H1 (cell line): ENCODE measurements at regions not wholly inside any gene's neighbourhood (a gene's known extent, or its start where the extent isn't known, plus 50 kb on each side); places are given as distances from the start of the nearest gene placed in this dataset.

Experiments used
- CTCF ChIA-PET: fragments of 300-600 bp; sonication (Branson Sonifier 250); formaldehyde crosslinking; loops from one replicate; lab custom pipeline; 2021; ENCODE audit not compliant: partially characterized antibody; lab: Charles Lee
- POLR2A ChIA-PET: fragments of 300-600 bp; sonication (Branson Sonifier 250); formaldehyde crosslinking; loops from one replicate; lab custom pipeline; 2021; ENCODE audit warnings: inconsistent platforms; ENCODE audit not compliant: partially characterized antibody; lab: Charles Lee
- DNase-seq, 2 experiments: peaks; one replicate each; pipeline versions ENCODE4 v3.0.0 to v3.0.0-alpha.2; 2010 to 2022; ENCODE audit warnings: low spot score in 2 of 2, low read depth in 1 of 2, mixed read lengths in 1 of 2
- FAIRE-seq: peaks from 2 replicates; lab custom pipeline; 2011; peaks lifted over from hg19 to GRCh38; lab: Jason Lieb, UNC
- H2AFZ ChIP-seq: 2 replicates; pipeline ENCODE4 v1.8.1; 2012; ENCODE audit warnings: low read length, inconsistent platforms
- H2AK5ac ChIP-seq: 2 replicates; pipeline ENCODE4 v1.6.1; 2013; ENCODE audit warnings: low read depth, low read length
- H2BK120ac ChIP-seq: replicated peaks from 2 replicates; pipeline ENCODE3; 2013; ENCODE audit warnings: low read depth, low read length, inconsistent platforms
- H2BK12ac ChIP-seq: 2 replicates; pipeline ENCODE4 v1.6.1; 2013; ENCODE audit warnings: low read depth, low read length
- H2BK15ac ChIP-seq: 2 replicates; pipeline ENCODE4 v1.6.1; 2013; ENCODE audit warnings: low read length
- H2BK20ac ChIP-seq: 2 replicates; pipeline ENCODE4 v1.6.1; 2013; ENCODE audit warnings: low read length
- H2BK5ac ChIP-seq: 2 replicates; pipeline ENCODE4 v1.6.1; 2013; ENCODE audit warnings: low read depth, low read length
- H3K14ac ChIP-seq: 2 replicates; pipeline ENCODE4 v1.6.1; 2013; ENCODE audit warnings: inconsistent platforms; ENCODE audit not compliant: insufficient read length
- H3K18ac ChIP-seq: 2 replicates; pipeline ENCODE4 v1.6.1; 2013; ENCODE audit warnings: low read length; ENCODE audit errors: extremely low read depth
- H3K23ac ChIP-seq: 2 replicates; pipeline ENCODE4 v1.6.1; 2013; ENCODE audit warnings: inconsistent platforms; ENCODE audit not compliant: insufficient read length
- H3K23me2 ChIP-seq: 2 replicates; pipeline ENCODE4 v1.6.1; 2013; ENCODE audit warnings: low read depth, low read length
- H3K27ac ChIP-seq: 2 replicates; pipeline ENCODE4 v1.6.1; 2011; ENCODE audit warnings: low read depth, low read length, inconsistent platforms
- H3K27me3 ChIP-seq, 4 experiments: replicated peaks in 1 of 4; 1 replicate in 1 of 4; 2 replicates in 3 of 4; pipeline versions ENCODE4 v1.6.1 to v1.8.1; 2011 to 2013; ENCODE audit warnings: low read length in 3 of 4, mild to moderate bottlenecking in 3 of 4, inconsistent platforms in 2 of 4, mixed read lengths in 2 of 4, moderate library complexity in 1 of 4; ENCODE audit not compliant: control insufficient read depth in 3 of 4, insufficient read depth in 3 of 4; ENCODE audit errors: extremely low read depth in 1 of 4
- H3K36me3 ChIP-seq, 4 experiments: 2 replicates each; pipeline versions ENCODE4 v1.6.1 to v1.8.1; 2011 to 2013; ENCODE audit warnings: mild to moderate bottlenecking in 4 of 4, low read length in 3 of 4, moderate library complexity in 2 of 4, control low read depth in 1 of 4, inconsistent platforms in 1 of 4; ENCODE audit not compliant: insufficient read depth in 4 of 4, control insufficient read depth in 2 of 4
- H3K4ac ChIP-seq: replicated peaks from 2 replicates; pipeline ENCODE3; 2013; ENCODE audit warnings: low read length, low read depth, mixed read lengths, inconsistent platforms; ENCODE audit not compliant: insufficient read length
- H3K4me1 ChIP-seq, 4 experiments: replicated peaks in 1 of 4; 1 replicate in 1 of 4; 2 replicates in 3 of 4; pipeline versions ENCODE4 v1.6.1 to v1.8.1; 2011 to 2013; ENCODE audit warnings: low read length in 3 of 4, inconsistent platforms in 2 of 4, mixed read lengths in 1 of 4; ENCODE audit not compliant: insufficient read depth in 4 of 4, control insufficient read depth in 3 of 4
- H3K4me2 ChIP-seq, 2 experiments: 2 replicates each; pipeline versions ENCODE4 v1.6.1 to v1.8.1; 2011 to 2013; ENCODE audit warnings: low read depth in 2 of 2, low read length in 2 of 2, control low read depth in 1 of 2, inconsistent platforms in 1 of 2, mild to moderate bottlenecking in 1 of 2; ENCODE audit not compliant: insufficient read depth in 1 of 2
- H3K4me3 ChIP-seq, 4 experiments: fragments of 200-600, 300-600 bp in 1 of 4; sonication (generic), shearing (Covaris generic), sonication (Bioruptor Twin) in 1 of 4; 2 replicates each; pipeline versions ENCODE4 v1.5.1 to v1.8.1; 2011 to 2016; ENCODE audit warnings: low read length in 4 of 4, low read depth in 3 of 4, control low read depth in 2 of 4, inconsistent platforms in 2 of 4, mild to moderate bottlenecking in 2 of 4, mixed read lengths in 1 of 4, moderate library complexity in 1 of 4; ENCODE audit not compliant: insufficient read depth in 2 of 4; ENCODE audit errors: extremely low read depth in 1 of 4
- H3K56ac ChIP-seq: replicated peaks from 2 replicates; pipeline ENCODE3; 2013; ENCODE audit warnings: low read depth, mild to moderate bottlenecking, mixed read lengths, low read length, inconsistent platforms; ENCODE audit not compliant: insufficient read length
- H3K79me1 ChIP-seq: 2 replicates; pipeline ENCODE4 v1.6.1; 2013; ENCODE audit warnings: low read depth, low read length, control low read depth
- H3K79me2 ChIP-seq, 2 experiments: 2 replicates each; pipeline versions ENCODE4 v1.6.1 to v1.8.1; 2012 to 2013; ENCODE audit warnings: low read length in 2 of 2, mild to moderate bottlenecking in 2 of 2, inconsistent platforms in 1 of 2; ENCODE audit not compliant: insufficient read depth in 2 of 2, control insufficient read depth in 1 of 2
- H3K9ac ChIP-seq, 4 experiments: replicated peaks in 1 of 4; 1 replicate in 1 of 4; 2 replicates in 3 of 4; pipeline versions ENCODE4 v1.6.1 to v1.8.1; 2011 to 2013; ENCODE audit warnings: low read depth in 3 of 4, low read length in 3 of 4, control low read depth in 2 of 4, mild to moderate bottlenecking in 2 of 4, moderate library complexity in 2 of 4, inconsistent platforms in 1 of 4; ENCODE audit errors: extremely low read depth in 1 of 4
- H3K9me3 ChIP-seq, 2 experiments: 2 replicates each; pipeline versions ENCODE4 v1.6.1 to v1.8.1; 2012 to 2013; ENCODE audit warnings: mild to moderate bottlenecking in 2 of 2, moderate library complexity in 2 of 2, control low read depth in 1 of 2, inconsistent platforms in 1 of 2, low read depth in 1 of 2, low read length in 1 of 2, mixed read lengths in 1 of 2; ENCODE audit not compliant: insufficient read depth in 2 of 2
- H4K20me1 ChIP-seq, 2 experiments: replicated peaks in 1 of 2; 2 replicates each; pipeline versions ENCODE3 to v1.8.1; 2011 to 2013; ENCODE audit warnings: inconsistent platforms in 2 of 2, low read length in 2 of 2, mild to moderate bottlenecking in 1 of 2; ENCODE audit not compliant: insufficient read depth in 2 of 2, control insufficient read depth in 1 of 2
- H4K5ac ChIP-seq: 2 replicates; pipeline ENCODE4 v1.6.1; 2013; ENCODE audit warnings: low read length, low read depth, mixed read lengths, inconsistent platforms; ENCODE audit not compliant: insufficient read length
- H4K8ac ChIP-seq: 2 replicates; pipeline ENCODE4 v1.8.0; 2013; ENCODE audit warnings: mild to moderate bottlenecking, moderate library complexity, low read length, inconsistent platforms; ENCODE audit not compliant: insufficient read depth; ENCODE audit errors: extremely low read depth
- H4K91ac ChIP-seq: replicated peaks from 2 replicates; pipeline ENCODE3; 2013; ENCODE audit warnings: low read length, mixed read lengths, inconsistent platforms; ENCODE audit not compliant: insufficient read length
- GABPA ChIP-seq: IDR thresholded peaks from 2 replicates; pipeline ENCODE4 v1.6.1; 2011; ENCODE audit warnings: mild to moderate bottlenecking, low read length, moderate library complexity, borderline replicate concordance; ENCODE audit not compliant: insufficient read depth
- HDAC2 ChIP-seq, 2 experiments: fragments of 300-600 bp in 1 of 2; sonication (generic) in 1 of 2; IDR thresholded peaks; 2 replicates each; pipeline ENCODE4 v1.6.1; 2011 to 2012; ENCODE audit warnings: low read depth in 2 of 2, low read length in 2 of 2, mild to moderate bottlenecking in 2 of 2, moderate library complexity in 2 of 2, borderline replicate concordance in 1 of 2, inconsistent platforms in 1 of 2
- KDM4A ChIP-seq: IDR thresholded peaks from one replicate; pipeline ENCODE4 v1.7.1; 2012; ENCODE audit warnings: low read depth, mild to moderate bottlenecking, moderate library complexity, low read length, inconsistent platforms; ENCODE audit not compliant: severe bottlenecking
- SUZ12 ChIP-seq: fragments of 200-600 bp; sonication (generic); IDR thresholded peaks from 2 replicates; pipeline ENCODE4 v1.6.1; 2012; ENCODE audit warnings: mild to moderate bottlenecking, inconsistent platforms, low read length, moderate library complexity, mixed read lengths
- WGBS, 2 experiments: shearing (Covaris generic) in 1 of 2; methylation state at CpG; one replicate each; pipeline versions ENCODE4 v1.1.6 to v1.1.7; 2013 to 2015; ENCODE audit warnings: low lambda C conversion rate in 2 of 2, mixed read lengths in 2 of 2, inconsistent platforms in 1 of 2, low coverage in 1 of 2, missing lambda C conversion rate in 1 of 2; ENCODE audit not compliant: insufficient replicate concordance in 2 of 2, insufficient coverage in 1 of 2, insufficient read length in 1 of 2; ENCODE audit errors: extremely low coverage in 1 of 2, missing lambda C conversion rate in 1 of 2; 5-methylcytosine and 5-hydroxymethylcytosine counted together
- TF ChIP-seq, protein P1 (sequence below): IDR thresholded peaks from 2 replicates; pipeline ENCODE4 v1.6.1; 2011; ENCODE audit warnings: low read depth, mild to moderate bottlenecking, low read length; ENCODE audit not compliant: insufficient read depth

DNA sequence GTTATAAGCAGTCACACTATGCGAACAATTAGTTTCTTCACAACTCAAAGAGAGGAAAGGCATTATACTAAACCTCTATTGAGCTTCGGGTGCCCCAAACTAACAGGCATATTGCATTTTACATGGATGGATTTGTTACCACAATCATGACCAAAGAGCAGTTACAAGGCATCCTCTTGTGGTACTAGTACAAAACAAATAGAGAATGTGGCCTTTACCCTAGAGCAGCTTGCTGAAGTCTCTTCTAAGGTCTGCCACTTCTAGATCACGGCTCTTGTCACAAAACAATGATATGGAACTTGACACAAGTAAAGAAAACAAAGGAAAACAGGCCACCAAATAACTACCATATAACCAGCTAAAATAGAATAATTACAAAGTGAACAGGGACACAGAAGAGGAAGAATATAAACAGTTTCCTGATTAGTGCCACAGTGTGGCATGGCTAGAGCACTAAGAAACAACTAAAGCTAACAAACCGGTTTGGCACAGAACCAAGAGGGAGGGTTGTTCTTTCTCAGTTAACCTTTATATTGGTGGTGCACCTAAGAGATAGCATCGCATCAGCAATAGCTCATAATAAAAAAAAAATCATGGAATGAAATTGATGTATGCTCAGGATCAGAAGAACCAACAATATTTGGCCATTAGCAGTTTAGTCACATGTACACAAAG is 209.7 kb upstream of the ATP2B1 start:
- H3K79me1 ChIP-seq: no peaks in the 10 kb centered on the region
- H3K79me2 ChIP-seq: no peaks in the 10 kb centered on the region
- H3K27ac ChIP-seq: no peak overlapping the region
- POLR2A ChIA-PET: no interaction called here
- no peak overlapping the region for H3K4me2 ChIP-seq
- 87% methylated on average over 5 of the region's 5 CpGs; no CpG with 5 or more reads in 1 of the 2 experiments for WGBS, 2 experiments
- DNase-seq: no peak
- H2AFZ ChIP-seq: no peak overlapping the region
- H3K56ac ChIP-seq: no peak overlapping the region
- no peak overlapping the region for H3K14ac ChIP-seq
- no peak overlapping the region for H2BK20ac ChIP-seq
- no peak overlapping the region for H4K5ac ChIP-seq
- CTCF ChIA-PET: interaction anchor here (0.9 kb wide), 1 partner anchor 22 kb away, joined by 3 read pairs; no protein-coding TSS in a partner anchor
- H3K23ac ChIP-seq: no peak overlapping the region
- TF ChIP-seq KDM4A (no peak), GABPA (no peak), HDAC2 (IDR thresholded peaks at IDR 0.05; ENCODE audit: borderline replicate concordance in 1 of 2, low read depth in 2 of 2, low read length in 2 of 2) (no peak), SUZ12 (no peak)
- TF ChIP-seq, protein P1, sequence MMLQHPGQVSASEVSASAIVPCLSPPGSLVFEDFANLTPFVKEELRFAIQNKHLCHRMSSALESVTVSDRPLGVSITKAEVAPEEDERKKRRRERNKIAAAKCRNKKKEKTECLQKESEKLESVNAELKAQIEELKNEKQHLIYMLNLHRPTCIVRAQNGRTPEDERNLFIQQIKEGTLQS: no peak
- H2BK15ac ChIP-seq: no peak overlapping the region
- H4K8ac ChIP-seq: no peak overlapping the region
- no peak for FAIRE-seq
- H3K23me2 ChIP-seq: no peaks in the 10 kb centered on the region
- no peaks in the 10 kb centered on the region for H4K20me1 ChIP-seq
- H3K4ac ChIP-seq: no peak overlapping the region
- no peak overlapping the region for H2BK12ac ChIP-seq
- no peak overlapping the region for H3K4me3 ChIP-seq
- no peak overlapping the region for H2BK120ac ChIP-seq
- H3K9me3 ChIP-seq: no peaks in the 10 kb centered on the region
- H4K91ac ChIP-seq: no peak overlapping the region
- H3K36me3 ChIP-seq: no peaks in the 10 kb centered on the region
- no peak overlapping the region for H2AK5ac ChIP-seq
- H3K18ac ChIP-seq: no peak overlapping the region
- H3K27me3 ChIP-seq: no peaks in the 10 kb centered on the region
- peaks cover 0 to 9% (median 3%) of the 10 kb centered on the region in 4 experiments; a peak in 3 of 7 replicates for H3K4me1 ChIP-seq
- H2BK5ac ChIP-seq: no peak overlapping the region
- H3K9ac ChIP-seq: no peak overlapping the region
